ENCODE measurements at regions not wholly inside any gene's neighbourhood (a gene's known extent, or its start where the extent isn't known, plus 50 kb on each side); places are given as distances from the start of the nearest gene placed in this dataset.
A peak's percentile ranks its signal among the peaks of the same experiment; 100 is the strongest.

DNA sequence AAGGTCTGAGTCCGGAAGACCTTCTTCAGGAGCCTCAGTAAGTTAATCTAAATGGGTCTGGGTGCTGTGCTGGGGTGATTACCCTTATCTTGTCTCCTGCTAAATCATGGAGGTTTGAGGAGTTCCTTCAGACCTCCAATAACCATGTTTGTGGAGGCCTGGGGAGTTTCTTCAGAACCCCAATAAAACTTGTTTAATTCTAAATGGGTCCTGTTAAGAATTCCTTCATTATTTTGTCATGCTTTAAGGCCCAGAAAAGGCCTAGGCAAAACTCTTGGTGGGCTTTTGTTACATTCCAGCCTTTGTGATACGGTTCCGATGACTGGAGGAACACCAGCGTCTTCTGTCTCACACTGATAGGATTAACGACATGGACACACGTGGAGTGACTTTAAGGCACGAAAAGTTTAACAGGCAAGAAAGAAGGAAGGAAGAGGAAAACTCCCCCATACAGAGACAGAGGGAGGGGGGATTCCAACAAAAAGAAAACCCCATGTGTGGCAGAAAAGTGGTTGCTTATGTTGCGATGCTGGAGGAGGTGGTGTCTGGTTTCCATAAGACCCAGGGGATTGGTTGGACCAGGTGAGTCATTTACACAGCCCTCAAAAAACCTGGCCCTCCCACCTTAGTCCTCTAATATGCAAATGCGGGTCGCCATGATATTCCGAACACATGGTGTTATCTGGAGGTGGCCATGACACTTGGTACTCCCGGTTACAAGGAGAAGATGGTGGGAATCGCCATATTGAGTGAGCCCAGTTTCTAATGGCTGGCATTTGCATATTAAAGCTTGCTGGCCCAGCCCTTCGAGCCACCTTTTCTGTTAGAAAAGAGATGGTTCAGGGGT lies 72.6 kb upstream of the MFGE8 start (continued):
- TF ChIP-seq, protein P1, sequence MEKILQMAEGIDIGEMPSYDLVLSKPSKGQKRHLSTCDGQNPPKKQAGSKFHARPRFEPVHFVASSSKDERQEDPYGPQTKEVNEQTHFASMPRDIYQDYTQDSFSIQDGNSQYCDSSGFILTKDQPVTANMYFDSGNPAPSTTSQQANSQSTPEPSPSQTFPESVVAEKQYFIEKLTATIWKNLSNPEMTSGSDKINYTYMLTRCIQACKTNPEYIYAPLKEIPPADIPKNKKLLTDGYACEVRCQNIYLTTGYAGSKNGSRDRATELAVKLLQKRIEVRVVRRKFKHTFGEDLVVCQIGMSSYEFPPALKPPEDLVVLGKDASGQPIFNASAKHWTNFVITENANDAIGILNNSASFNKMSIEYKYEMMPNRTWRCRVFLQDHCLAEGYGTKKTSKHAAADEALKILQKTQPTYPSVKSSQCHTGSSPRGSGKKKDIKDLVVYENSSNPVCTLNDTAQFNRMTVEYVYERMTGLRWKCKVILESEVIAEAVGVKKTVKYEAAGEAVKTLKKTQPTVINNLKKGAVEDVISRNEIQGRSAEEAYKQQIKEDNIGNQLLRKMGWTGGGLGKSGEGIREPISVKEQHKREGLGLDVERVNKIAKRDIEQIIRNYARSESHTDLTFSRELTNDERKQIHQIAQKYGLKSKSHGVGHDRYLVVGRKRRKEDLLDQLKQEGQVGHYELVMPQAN (IDR thresholded peaks at IDR 0.05; ENCODE audit: borderline replicate concordance), result peak; percentile 26; the same call in 1 of the 2 replicates
- TF ChIP-seq CTBP1 (IDR thresholded peaks at IDR 0.05; ENCODE audit: borderline replicate concordance) (0 out of 2 replicates have a peak, but pooled peaks have one; percentile 25), ZNF165 (CRISPR knock-in tag; IDR thresholded peaks at IDR 0.05; ENCODE audit: borderline replicate concordance) (no peak), ZNF551 (CRISPR knock-in tag; IDR thresholded peaks at IDR 0.05) (no peak), SNIP1 (IDR thresholded peaks at IDR 0.05; ENCODE audit: low read depth) (no peak), MED1 (CRISPR knock-in tag; IDR thresholded peaks at IDR 0.05; ENCODE audit: borderline replicate concordance) (no peak), NFXL1 (CRISPR knock-in tag; IDR thresholded peaks at IDR 0.05) (no peak), ZBTB8A (IDR thresholded peaks at IDR 0.05; ENCODE audit: partially characterized antibody) (no peak), HNRNPK (IDR thresholded peaks at IDR 0.05; ENCODE audit: low read depth, low read length, poor library complexity, severe bottlenecking) (no peak), ZNF140 (CRISPR knock-in tag; IDR thresholded peaks at IDR 0.05) (no peak), ZBTB7A (IDR thresholded peaks at IDR 0.05; ENCODE audit: borderline replicate concordance, control insufficient read depth, low read depth, low read length) (0 out of 2 replicates have a peak, but pooled peaks have one; percentile 25), ZNF583 (CRISPR knock-in tag; IDR thresholded peaks at IDR 0.05) (no peak), FOXA3 (CRISPR knock-in tag; conservative IDR thresholded peaks at IDR 0.05 in 1 of 2, IDR thresholded peaks at IDR 0.05 in 1 of 2) (no peak; a peak in 1 of 4 replicates), U2AF1 (optimal IDR thresholded peaks at IDR 0.05; ENCODE audit: low read depth, low read length) (no peak), HMGN3 (IDR thresholded peaks at IDR 0.05; ENCODE audit: borderline replicate concordance, extremely low read depth, insufficient read length, low read depth, low read length) (no peak), COPS2 (conservative IDR thresholded peaks at IDR 0.05) (no peak), SIN3B (IDR thresholded peaks at IDR 0.05; ENCODE audit: low read depth) (no peak), PHF8 (IDR thresholded peaks at IDR 0.05; ENCODE audit: borderline replicate concordance, low read length) (peak; percentile 25; the same call in 1 of the 2 replicates), SRF (CRISPR knock-in tag; IDR thresholded peaks at IDR 0.05) (no peak)
- TF ChIP-seq, protein P2, sequence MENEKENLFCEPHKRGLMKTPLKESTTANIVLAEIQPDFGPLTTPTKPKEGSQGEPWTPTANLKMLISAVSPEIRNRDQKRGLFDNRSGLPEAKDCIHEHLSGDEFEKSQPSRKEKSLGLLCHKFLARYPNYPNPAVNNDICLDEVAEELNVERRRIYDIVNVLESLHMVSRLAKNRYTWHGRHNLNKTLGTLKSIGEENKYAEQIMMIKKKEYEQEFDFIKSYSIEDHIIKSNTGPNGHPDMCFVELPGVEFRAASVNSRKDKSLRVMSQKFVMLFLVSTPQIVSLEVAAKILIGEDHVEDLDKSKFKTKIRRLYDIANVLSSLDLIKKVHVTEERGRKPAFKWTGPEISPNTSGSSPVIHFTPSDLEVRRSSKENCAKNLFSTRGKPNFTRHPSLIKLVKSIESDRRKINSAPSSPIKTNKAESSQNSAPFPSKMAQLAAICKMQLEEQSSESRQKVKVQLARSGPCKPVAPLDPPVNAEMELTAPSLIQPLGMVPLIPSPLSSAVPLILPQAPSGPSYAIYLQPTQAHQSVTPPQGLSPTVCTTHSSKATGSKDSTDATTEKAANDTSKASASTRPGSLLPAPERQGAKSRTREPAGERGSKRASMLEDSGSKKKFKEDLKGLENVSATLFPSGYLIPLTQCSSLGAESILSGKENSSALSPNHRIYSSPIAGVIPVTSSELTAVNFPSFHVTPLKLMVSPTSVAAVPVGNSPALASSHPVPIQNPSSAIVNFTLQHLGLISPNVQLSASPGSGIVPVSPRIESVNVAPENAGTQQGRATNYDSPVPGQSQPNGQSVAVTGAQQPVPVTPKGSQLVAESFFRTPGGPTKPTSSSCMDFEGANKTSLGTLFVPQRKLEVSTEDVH (IDR thresholded peaks at IDR 0.05; ENCODE audit: low read depth, partially characterized antibody), result peak; percentile 61
- TF ChIP-seq, protein P3, sequence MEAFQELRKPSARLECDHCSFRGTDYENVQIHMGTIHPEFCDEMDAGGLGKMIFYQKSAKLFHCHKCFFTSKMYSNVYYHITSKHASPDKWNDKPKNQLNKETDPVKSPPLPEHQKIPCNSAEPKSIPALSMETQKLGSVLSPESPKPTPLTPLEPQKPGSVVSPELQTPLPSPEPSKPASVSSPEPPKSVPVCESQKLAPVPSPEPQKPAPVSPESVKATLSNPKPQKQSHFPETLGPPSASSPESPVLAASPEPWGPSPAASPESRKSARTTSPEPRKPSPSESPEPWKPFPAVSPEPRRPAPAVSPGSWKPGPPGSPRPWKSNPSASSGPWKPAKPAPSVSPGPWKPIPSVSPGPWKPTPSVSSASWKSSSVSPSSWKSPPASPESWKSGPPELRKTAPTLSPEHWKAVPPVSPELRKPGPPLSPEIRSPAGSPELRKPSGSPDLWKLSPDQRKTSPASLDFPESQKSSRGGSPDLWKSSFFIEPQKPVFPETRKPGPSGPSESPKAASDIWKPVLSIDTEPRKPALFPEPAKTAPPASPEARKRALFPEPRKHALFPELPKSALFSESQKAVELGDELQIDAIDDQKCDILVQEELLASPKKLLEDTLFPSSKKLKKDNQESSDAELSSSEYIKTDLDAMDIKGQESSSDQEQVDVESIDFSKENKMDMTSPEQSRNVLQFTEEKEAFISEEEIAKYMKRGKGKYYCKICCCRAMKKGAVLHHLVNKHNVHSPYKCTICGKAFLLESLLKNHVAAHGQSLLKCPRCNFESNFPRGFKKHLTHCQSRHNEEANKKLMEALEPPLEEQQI (IDR thresholded peaks at IDR 0.05), result no peak

All from K562 (cell line).